AG09309 (cell line): ENCODE measurements at regions not wholly inside any gene's neighbourhood (a gene's known extent, or its start where the extent isn't known, plus 50 kb on each side); places are given as distances from the start of the nearest gene placed in this dataset.
"Not testable (repeated sequence)": the region's sequence is repeated elsewhere in the genome, so short reads cannot be mapped to it uniquely, and the experiment has no call there.

Experiments used
- DNase-seq: peaks from one replicate; pipeline ENCODE4 v3.0.0-alpha.2; 2010; ENCODE audit warnings: low read depth
- H3K4me3 ChIP-seq: 2 replicates; pipeline ENCODE4 v1.5.1; 2011; ENCODE audit warnings: mild to moderate bottlenecking, low read depth, low read length, moderate library complexity; ENCODE audit not compliant: control insufficient read depth
- TF ChIP-seq, protein P1 (sequence below): IDR thresholded peaks from 2 replicates; pipeline ENCODE4 v1.5.1; 2011; ENCODE audit warnings: mild to moderate bottlenecking, low read depth, low read length, inconsistent platforms; ENCODE audit not compliant: insufficient read depth, control insufficient read depth; ENCODE audit errors: missing control alignments

DNA sequence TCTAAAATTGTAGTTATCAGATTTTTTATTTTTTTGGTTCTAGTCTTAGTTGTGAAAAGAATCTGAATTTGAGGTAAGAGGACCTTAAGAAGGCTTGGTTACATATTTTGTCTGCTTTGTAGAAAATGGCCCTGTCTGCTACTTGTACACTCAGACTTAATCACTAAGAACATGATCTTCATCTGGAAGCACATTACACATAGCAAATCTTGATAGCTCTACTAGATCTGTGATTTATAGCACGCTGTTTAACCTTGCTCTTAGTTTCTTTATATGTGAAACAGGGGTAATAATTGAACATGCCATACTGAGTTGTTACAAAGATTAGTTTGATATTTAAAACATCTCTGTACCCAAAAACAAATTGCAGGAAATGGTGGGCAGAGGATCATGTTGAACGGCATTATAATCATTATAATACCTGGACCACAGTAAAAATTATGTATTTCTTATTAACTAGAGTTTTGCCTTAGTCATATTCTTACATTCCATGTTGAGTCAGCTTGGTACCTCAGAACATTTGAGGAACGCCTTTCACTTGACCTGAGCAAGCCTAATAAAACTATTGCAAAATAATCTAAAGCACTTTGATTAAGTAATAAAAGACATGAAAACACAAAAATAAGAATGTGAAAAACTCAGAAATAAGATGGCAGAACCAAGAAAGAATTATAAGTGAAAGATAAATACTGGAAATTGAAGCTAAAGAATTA, 738.0 kb upstream of the AADAT start:
- DNase-seq: no peak
- TF ChIP-seq, protein P1, sequence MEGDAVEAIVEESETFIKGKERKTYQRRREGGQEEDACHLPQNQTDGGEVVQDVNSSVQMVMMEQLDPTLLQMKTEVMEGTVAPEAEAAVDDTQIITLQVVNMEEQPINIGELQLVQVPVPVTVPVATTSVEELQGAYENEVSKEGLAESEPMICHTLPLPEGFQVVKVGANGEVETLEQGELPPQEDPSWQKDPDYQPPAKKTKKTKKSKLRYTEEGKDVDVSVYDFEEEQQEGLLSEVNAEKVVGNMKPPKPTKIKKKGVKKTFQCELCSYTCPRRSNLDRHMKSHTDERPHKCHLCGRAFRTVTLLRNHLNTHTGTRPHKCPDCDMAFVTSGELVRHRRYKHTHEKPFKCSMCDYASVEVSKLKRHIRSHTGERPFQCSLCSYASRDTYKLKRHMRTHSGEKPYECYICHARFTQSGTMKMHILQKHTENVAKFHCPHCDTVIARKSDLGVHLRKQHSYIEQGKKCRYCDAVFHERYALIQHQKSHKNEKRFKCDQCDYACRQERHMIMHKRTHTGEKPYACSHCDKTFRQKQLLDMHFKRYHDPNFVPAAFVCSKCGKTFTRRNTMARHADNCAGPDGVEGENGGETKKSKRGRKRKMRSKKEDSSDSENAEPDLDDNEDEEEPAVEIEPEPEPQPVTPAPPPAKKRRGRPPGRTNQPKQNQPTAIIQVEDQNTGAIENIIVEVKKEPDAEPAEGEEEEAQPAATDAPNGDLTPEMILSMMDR: no peak
- no peak overlapping the region for H3K4me3 ChIP-seq

DNA sequence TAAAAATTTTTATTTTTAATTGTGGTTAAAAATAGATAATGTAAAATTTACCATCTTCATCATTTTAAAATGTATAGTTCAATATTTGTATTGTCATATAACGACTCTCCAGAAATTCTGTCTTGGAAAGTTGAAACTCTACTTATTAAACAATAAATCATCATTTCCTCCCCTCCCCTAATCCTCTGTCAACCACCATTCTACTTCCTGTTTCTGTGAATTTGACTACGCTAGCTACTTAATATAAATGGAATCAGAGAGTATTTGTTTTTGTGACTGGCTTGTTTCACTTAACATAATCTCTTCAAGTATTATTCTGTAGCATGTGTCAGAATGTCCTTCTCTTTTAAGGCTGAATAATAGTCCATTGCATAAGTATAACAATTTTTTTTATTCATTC, 729.0 kb upstream of the AADAT start:
- TF ChIP-seq, protein P1: no peak
- no peak overlapping the region for H3K4me3 ChIP-seq
- DNase-seq: no peak

DNA sequence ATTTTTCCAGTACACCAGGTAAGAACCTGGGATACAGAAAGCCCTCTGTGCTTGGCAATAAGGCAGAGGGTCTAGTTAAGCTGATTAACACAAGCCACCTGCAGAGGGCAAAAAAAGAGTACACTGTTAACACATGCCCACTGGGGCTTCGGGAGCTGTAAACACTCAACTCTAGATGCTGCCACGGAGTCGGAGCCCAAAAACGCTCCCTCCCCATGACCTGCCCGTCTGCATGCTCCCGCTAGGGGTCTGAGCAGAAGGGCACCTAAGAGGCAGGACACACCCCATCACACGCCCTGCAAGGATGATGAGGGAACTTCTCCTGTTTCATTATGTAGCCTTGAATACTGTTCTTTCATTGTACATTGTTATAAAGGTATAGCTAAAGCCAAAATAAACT, 715.6 kb upstream of the AADAT start:
- no peak for DNase-seq
- TF ChIP-seq, protein P1: no peak
- H3K4me3 ChIP-seq: no peak overlapping the region

- TF ChIP-seq, protein P1: no peak
- no peak overlapping the region for H3K4me3 ChIP-seq
- no peak for DNase-seq
Observed at GRCh38 chr4:170804930-170805329, 715.2 kb upstream of the AADAT start.

- TF ChIP-seq, protein P1: no peak
- no peak overlapping the region for H3K4me3 ChIP-seq
- no peak for DNase-seq
Observed at GRCh38 chr4:170803492-170803891, 713.7 kb upstream of the AADAT start.

DNA sequence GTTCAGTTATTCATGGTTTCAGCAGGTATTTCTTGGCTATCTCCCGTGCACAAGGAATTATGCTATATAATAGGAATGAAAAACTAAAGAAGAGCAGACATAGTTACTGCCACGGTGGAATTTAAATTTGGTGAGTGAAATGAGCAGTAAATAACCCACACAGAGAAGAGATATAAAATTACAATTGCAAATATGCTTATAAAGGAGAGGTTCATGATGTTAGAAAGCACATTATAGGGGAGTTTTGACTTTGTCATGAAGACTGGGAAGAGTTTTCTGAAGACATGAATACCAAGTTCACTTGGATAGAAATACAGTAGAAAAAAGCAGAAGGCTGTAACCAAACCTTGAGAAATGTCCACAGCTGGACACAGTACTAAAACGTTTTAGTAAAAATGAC, 712.0 kb upstream of the AADAT start:
- no peak overlapping the region for H3K4me3 ChIP-seq
- TF ChIP-seq, protein P1: no peak
- no peak for DNase-seq

DNA sequence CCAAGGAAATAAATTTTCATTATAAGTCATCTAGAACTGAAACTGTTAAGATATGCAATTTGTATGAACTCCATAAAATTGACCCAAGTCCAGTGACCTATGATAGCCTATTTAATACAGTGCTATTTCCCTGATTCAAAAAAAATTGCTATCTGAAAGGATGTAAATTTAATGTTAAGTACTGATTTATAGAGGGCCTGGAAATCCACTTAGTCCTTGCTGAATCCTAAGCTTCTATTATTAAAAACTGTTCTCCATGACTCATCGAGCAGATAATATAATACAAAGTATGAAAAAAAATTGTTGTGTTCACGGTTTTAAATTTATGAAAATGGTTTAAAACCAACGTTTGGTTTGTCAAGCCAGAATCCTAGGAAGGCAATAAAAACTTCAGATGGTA, 704.8 kb upstream of the AADAT start:
- H3K4me3 ChIP-seq: no peak overlapping the region
- DNase-seq: no peak
- TF ChIP-seq, protein P1: no peak

DNA sequence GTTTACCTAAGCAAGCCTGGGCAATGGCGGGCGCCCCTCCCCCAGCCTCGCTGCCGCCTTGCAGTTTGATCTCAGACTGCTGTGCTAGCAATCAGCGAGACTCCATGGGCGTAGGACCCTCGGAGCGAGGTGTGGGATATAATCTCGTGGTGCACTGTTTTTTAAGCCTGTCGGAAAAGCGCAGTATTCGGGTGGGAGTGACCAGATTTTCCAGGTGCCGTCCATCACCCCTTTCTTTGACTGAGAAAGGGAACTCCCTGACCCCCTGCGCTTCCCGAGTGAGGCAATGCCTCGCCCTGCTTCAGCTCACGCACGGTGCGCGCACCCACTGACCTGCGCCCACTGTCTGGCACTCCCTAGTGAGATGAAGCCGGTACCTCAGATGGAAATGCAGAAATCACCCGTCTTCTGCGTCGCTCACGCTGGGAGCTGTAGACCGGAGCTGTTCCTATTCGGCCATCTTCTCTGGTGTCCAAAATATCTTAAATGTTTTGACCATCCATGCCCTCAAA, 698.8 kb upstream of the AADAT start:
- not testable (repeated sequence) for DNase-seq, H3K4me3 ChIP-seq
